Suprapubic skin (tissue), 4 donors: ENCODE measurements at regions not wholly inside any gene's neighbourhood (a gene's known extent, or its start where the extent isn't known, plus 50 kb on each side); places are given as distances from the start of the nearest gene placed in this dataset.
"Not testable (repeated sequence)": the region's sequence is repeated elsewhere in the genome, so short reads cannot be mapped to it uniquely, and the experiment has no call there.

ENCODE experiments used
- DNase-seq, 2 donors: peaks; one replicate each; pipeline ENCODE4 v3.0.0-alpha.2; 2019; ENCODE audit warnings: low spot score in 2 of 2
- H3K27ac ChIP-seq: fragments of 200-600 bp; sonication (generic); one replicate; pipeline ENCODE4 v1.5.1; 2019
- H3K27me3 ChIP-seq: fragments of 200-600 bp; sonication (generic); one replicate; pipeline ENCODE4 v1.5.1; 2019
- H3K36me3 ChIP-seq: fragments of 200-600 bp; sonication (generic); one replicate; pipeline ENCODE4 v1.5.1; 2019
- H3K4me1 ChIP-seq: fragments of 200-600 bp; sonication (generic); one replicate; pipeline ENCODE4 v1.5.1; 2019
- H3K4me3 ChIP-seq: fragments of 200-600 bp; sonication (generic); one replicate; pipeline ENCODE4 v1.5.1; 2019; ENCODE audit warnings: mild to moderate bottlenecking
- H3K9me3 ChIP-seq: fragments of 200-600 bp; sonication (generic); one replicate; pipeline ENCODE4 v1.5.1; 2019
- EP300 ChIP-seq: sonication (generic); formaldehyde crosslinking; IDR thresholded peaks from one replicate; pipeline ENCODE4 v1.6.1; 2017; ENCODE audit warnings: antibody characterized with exemption
- POLR2A ChIP-seq, 2 donors: fragments of 450-650 bp; IDR thresholded peaks; one replicate each; pipeline ENCODE4 v1.6.1; 2017; ENCODE audit warnings: antibody characterized with exemption in 2 of 2, mild to moderate bottlenecking in 2 of 2, moderate library complexity in 2 of 2
- POLR2AphosphoS5 ChIP-seq, 3 donors: sonication (generic); formaldehyde crosslinking; IDR thresholded peaks; one replicate each; pipeline ENCODE4 v1.6.1; 2017; ENCODE audit warnings: antibody characterized with exemption in 3 of 3
- WGBS: methylation state at CpG from one replicate; pipeline ENCODE4 v1.1.5; 2018; 5-methylcytosine and 5-hydroxymethylcytosine counted together
- TF ChIP-seq, protein P1 (sequence below), 2 donors: fragments of 200-600 bp in 1 of 2; fragments of 450-650 bp in 1 of 2; sonication (generic) in 1 of 2; IDR thresholded peaks; one replicate each; pipeline ENCODE4 v1.5.1; 2016 to 2019; ENCODE audit warnings: antibody characterized with exemption in 2 of 2, mild to moderate bottlenecking in 1 of 2, moderate library complexity in 1 of 2

DNA sequence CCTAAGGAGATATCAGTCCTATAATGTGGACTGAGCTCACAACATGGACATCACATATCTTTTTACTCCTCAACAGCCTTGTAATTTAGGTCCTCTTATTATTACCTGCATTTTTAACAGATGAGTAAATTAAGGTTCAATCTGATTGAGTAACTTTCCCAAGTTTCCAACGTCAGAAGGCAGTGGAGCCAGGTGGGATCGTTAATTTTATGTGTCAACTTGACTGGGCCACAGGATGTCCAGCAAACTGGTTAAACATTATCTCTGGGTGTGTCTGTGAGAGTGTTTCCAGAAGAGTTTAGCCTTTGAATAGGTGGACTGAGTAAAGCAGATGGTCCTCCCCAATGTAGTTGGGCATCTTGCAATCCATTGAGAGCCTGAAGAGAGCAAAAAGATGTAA, 59.0 kb upstream of the SLIT2 start:
- H3K27ac ChIP-seq: peak overlapping the region; percentile 29
- no peaks in the 10 kb centered on the region for H3K9me3 ChIP-seq
- 73% methylated on average over 2 of the region's 2 CpGs for WGBS
- peaks cover 10% of the 10 kb centered on the region for H3K4me1 ChIP-seq
- no peaks in the 10 kb centered on the region for H3K36me3 ChIP-seq
- TF ChIP-seq POLR2A (IDR thresholded peaks at IDR 0.05) (no peak), EP300 (no peak)
- H3K4me3 ChIP-seq: no peak overlapping the region
- no peaks in the 10 kb centered on the region for H3K27me3 ChIP-seq
- no peak for DNase-seq

GRCh38 chr4:20185103-20185502, 66.6 kb upstream of the SLIT2 start:
- no peak overlapping the region for H3K27ac ChIP-seq
- TF ChIP-seq POLR2A (IDR thresholded peaks at IDR 0.05): no peak
- TF ChIP-seq, protein P1, sequence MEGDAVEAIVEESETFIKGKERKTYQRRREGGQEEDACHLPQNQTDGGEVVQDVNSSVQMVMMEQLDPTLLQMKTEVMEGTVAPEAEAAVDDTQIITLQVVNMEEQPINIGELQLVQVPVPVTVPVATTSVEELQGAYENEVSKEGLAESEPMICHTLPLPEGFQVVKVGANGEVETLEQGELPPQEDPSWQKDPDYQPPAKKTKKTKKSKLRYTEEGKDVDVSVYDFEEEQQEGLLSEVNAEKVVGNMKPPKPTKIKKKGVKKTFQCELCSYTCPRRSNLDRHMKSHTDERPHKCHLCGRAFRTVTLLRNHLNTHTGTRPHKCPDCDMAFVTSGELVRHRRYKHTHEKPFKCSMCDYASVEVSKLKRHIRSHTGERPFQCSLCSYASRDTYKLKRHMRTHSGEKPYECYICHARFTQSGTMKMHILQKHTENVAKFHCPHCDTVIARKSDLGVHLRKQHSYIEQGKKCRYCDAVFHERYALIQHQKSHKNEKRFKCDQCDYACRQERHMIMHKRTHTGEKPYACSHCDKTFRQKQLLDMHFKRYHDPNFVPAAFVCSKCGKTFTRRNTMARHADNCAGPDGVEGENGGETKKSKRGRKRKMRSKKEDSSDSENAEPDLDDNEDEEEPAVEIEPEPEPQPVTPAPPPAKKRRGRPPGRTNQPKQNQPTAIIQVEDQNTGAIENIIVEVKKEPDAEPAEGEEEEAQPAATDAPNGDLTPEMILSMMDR (IDR thresholded peaks at IDR 0.05): no peak
- no peak for TF ChIP-seq POLR2AphosphoS5 (IDR thresholded peaks at IDR 0.05)
- no peak for TF ChIP-seq EP300
- 16% methylated on average over 2 of the region's 2 CpGs for WGBS
- no peak for DNase-seq
- no peak overlapping the region for H3K4me3 ChIP-seq
- H3K36me3 ChIP-seq: no peaks in the 10 kb centered on the region
- H3K4me1 ChIP-seq: no peaks in the 10 kb centered on the region
- H3K27me3 ChIP-seq: no peaks in the 10 kb centered on the region
- H3K9me3 ChIP-seq: no peaks in the 10 kb centered on the region

DNA sequence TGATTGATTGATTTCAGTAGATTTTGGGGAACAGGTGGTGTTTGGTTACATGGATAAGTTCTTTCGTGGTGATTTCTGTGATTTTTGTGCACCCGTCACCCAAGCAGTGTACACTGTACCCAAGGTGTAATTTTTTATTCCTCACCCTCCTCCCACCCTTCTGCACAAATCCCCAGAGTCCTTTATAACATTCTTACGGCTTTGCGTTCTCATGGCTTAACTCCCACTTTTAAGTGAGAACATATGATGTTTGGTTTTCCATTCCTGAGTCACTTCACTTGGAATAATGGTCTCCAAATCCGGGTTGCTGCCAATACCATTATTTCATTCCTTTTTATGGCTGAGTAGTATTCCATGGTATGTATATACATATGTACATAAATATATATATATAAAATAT, 68.6 kb upstream of the SLIT2 start:
- not testable (repeated sequence) for DNase-seq, H3K4me3 ChIP-seq, H3K27me3 ChIP-seq, H3K36me3 ChIP-seq, H3K27ac ChIP-seq, H3K9me3 ChIP-seq, H3K4me1 ChIP-seq
- 76% methylated on average over 5 of the region's 5 CpGs for WGBS

DNA sequence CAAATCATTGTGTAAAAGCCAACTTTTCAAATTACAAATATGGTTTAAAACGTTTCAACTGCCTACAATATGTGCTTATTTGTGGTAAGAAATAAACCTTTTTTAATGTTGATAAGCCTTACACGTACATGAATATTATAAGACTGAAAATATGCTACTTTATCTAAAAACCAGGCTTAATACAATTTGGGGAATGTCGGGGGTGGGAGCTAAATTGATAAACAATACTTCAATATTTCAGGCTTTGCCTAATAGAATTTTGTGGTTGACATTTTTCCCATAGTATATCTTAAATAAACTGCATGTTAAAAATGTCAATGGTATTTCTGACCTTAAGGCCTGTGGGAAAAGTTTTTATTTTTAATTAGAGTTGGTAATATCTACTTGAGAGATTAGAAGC, 69.8 kb upstream of the SLIT2 start:
- TF ChIP-seq EP300 (no peak), POLR2A (IDR thresholded peaks at IDR 0.05) (no peak), POLR2AphosphoS5 (IDR thresholded peaks at IDR 0.05) (no peak)
- TF ChIP-seq, protein P1 (IDR thresholded peaks at IDR 0.05): no peak
- no peak for DNase-seq
- H3K4me3 ChIP-seq: no peak overlapping the region
- H3K9me3 ChIP-seq: no peaks in the 10 kb centered on the region
- WGBS: 67% methylated on average over 3 of the region's 3 CpGs
- no peaks in the 10 kb centered on the region for H3K27me3 ChIP-seq
- no peaks in the 10 kb centered on the region for H3K4me1 ChIP-seq
- no peak overlapping the region for H3K27ac ChIP-seq
- no peaks in the 10 kb centered on the region for H3K36me3 ChIP-seq

GRCh38 chr4:20180509-20180908, 71.2 kb upstream of the SLIT2 start:
- no peaks in the 10 kb centered on the region for H3K27me3 ChIP-seq
- no peaks in the 10 kb centered on the region for H3K36me3 ChIP-seq
- no peak overlapping the region for H3K4me3 ChIP-seq
- H3K4me1 ChIP-seq: no peaks in the 10 kb centered on the region
- TF ChIP-seq POLR2A (IDR thresholded peaks at IDR 0.05) (no peak), EP300 (no peak), POLR2AphosphoS5 (IDR thresholded peaks at IDR 0.05) (no peak)
- TF ChIP-seq, protein P1 (IDR thresholded peaks at IDR 0.05): no peak
- no peaks in the 10 kb centered on the region for H3K9me3 ChIP-seq
- no peak overlapping the region for H3K27ac ChIP-seq
- DNase-seq: no peak

GRCh38 chr4:20178902-20179576, 72.7 kb upstream of the SLIT2 start:
- H3K4me3 ChIP-seq: no peak overlapping the region
- DNase-seq: no peak
- 94% methylated on average over 15 of the region's 24 CpGs for WGBS

More at GRCh38 chr4:20178902-20179576, 72.7 kb upstream of the SLIT2 start:
- no peaks in the 10 kb centered on the region for H3K4me1 ChIP-seq
- no peaks in the 10 kb centered on the region for H3K36me3 ChIP-seq
- no peak overlapping the region for H3K27ac ChIP-seq
- H3K27me3 ChIP-seq: no peaks in the 10 kb centered on the region
- no peaks in the 10 kb centered on the region for H3K9me3 ChIP-seq
- TF ChIP-seq EP300: no peak
- no peak for TF ChIP-seq POLR2A (IDR thresholded peaks at IDR 0.05)
- TF ChIP-seq POLR2AphosphoS5 (IDR thresholded peaks at IDR 0.05): no peak
- TF ChIP-seq, protein P1 (IDR thresholded peaks at IDR 0.05): no peak
